ENCODE measurements at regions not wholly inside any gene's neighbourhood (a gene's known extent, or its start where the extent isn't known, plus 50 kb on each side); places are given as distances from the start of the nearest gene placed in this dataset.

- Mint-ChIP-seq H3K27ac (no peak overlapping the region), H3K27me3 (peaks cover 33% of the 10 kb centered on the region)
Observed at GRCh38 chr21:35678393-35678792, 381.9 kb downstream of the SETD4 start.

GRCh38 chr21:35677298-35677841 lies 383.0 kb downstream of the SETD4 start:
- Mint-ChIP-seq H3K9me3 (peaks cover 4% of the 10 kb centered on the region), H3K27me3 (peaks cover 25% of the 10 kb centered on the region), H3K4me3 (no peak overlapping the region), H3K27ac (no peak overlapping the region), H3K36me3 (no peaks in the 10 kb centered on the region), H3K4me1 (no peaks in the 10 kb centered on the region)
- ATAC-seq: no peak

More at GRCh38 chr21:35678393-35678792, 381.9 kb downstream of the SETD4 start:
- H3K36me3 Mint-ChIP-seq: no peaks in the 10 kb centered on the region
- H3K9me3 Mint-ChIP-seq: peaks cover 4% of the 10 kb centered on the region
- no peak for ATAC-seq
- H3K4me1 Mint-ChIP-seq: no peaks in the 10 kb centered on the region
- no peak overlapping the region for H3K4me3 Mint-ChIP-seq

GRCh38 chr21:35674895-35675470 lies 385.3 kb downstream of the SETD4 start:
- no peaks in the 10 kb centered on the region for H3K4me1 Mint-ChIP-seq
- peaks cover 10% of the 10 kb centered on the region for H3K27me3 Mint-ChIP-seq
- H3K36me3 Mint-ChIP-seq: no peaks in the 10 kb centered on the region
- peaks cover 4% of the 10 kb centered on the region for H3K9me3 Mint-ChIP-seq
- H3K4me3 Mint-ChIP-seq: no peak overlapping the region
- H3K27ac Mint-ChIP-seq: no peak overlapping the region
- no peak for ATAC-seq

GRCh38 chr21:35674091-35674671 lies 386.1 kb downstream of the SETD4 start:
- Mint-ChIP-seq H3K27ac (no peak overlapping the region), H3K4me1 (no peaks in the 10 kb centered on the region), H3K36me3 (no peaks in the 10 kb centered on the region), H3K4me3 (no peak overlapping the region), H3K9me3 (peaks cover 4% of the 10 kb centered on the region), H3K27me3 (peaks cover 8% of the 10 kb centered on the region)
- no peak for ATAC-seq

- Mint-ChIP-seq H3K36me3 (no peaks in the 10 kb centered on the region), H3K9me3 (no peaks in the 10 kb centered on the region)
Observed at GRCh38 chr21:35672313-35672712, 388.0 kb downstream of the SETD4 start.

GRCh38 chr21:35664683-35665082 lies 395.6 kb downstream of the SETD4 start:
- H3K36me3 Mint-ChIP-seq: no peaks in the 10 kb centered on the region
- no peak overlapping the region for H3K27ac Mint-ChIP-seq
- H3K27me3 Mint-ChIP-seq: no peaks in the 10 kb centered on the region
- H3K9me3 Mint-ChIP-seq: no peaks in the 10 kb centered on the region
- no peak overlapping the region for H3K4me3 Mint-ChIP-seq
- no peaks in the 10 kb centered on the region for H3K4me1 Mint-ChIP-seq
- ATAC-seq: no peak

More at GRCh38 chr21:35672313-35672712, 388.0 kb downstream of the SETD4 start:
- no peak overlapping the region for H3K27ac Mint-ChIP-seq
- ATAC-seq: no peak
- peaks cover 8% of the 10 kb centered on the region for H3K27me3 Mint-ChIP-seq
- H3K4me1 Mint-ChIP-seq: no peaks in the 10 kb centered on the region
- no peak overlapping the region for H3K4me3 Mint-ChIP-seq

DNA sequence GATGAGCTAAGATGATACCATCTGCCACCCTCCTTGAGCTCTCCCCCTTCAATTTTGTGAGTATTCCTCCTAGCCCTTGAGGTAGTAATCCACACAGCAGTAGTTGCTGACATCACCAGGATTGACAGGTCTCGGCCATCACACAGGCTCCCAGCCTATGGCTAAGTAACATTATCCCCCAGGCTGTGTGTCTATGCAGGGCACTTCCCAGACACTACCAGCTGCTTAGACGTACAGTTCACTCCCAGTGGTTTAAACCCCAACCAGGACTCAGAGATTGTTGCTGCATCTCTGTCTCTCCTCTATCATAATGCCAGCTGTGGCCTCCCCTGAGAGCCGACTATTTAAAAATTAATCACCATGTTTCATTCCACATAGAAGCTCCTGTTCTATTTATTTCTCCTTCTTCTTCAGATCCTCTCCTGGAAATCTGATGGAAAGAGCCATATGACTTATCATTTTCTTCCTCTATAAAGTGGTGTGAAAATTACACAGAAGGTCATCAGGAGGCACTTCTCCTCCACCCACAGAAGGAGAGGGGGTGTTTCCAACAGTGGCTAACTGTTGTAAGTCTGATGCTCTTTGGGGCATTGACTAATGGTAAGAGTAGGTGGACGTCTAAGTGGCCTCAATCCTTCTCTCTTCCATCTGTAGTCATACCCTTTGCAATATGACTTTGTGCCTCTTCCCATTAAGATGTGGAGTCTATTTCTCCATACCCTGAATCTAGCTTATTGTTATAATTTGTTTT lies 396.3 kb downstream of the SETD4 start:
- Mint-ChIP-seq H3K27me3 (no peaks in the 10 kb centered on the region), H3K4me3 (no peak overlapping the region), H3K36me3 (no peaks in the 10 kb centered on the region), H3K9me3 (no peaks in the 10 kb centered on the region), H3K4me1 (no peaks in the 10 kb centered on the region), H3K27ac (no peak overlapping the region)
- peak; percentile 11 for ATAC-seq

GRCh38 chr21:35658242-35658641 lies 402.1 kb downstream of the SETD4 start:
- H3K27ac Mint-ChIP-seq: no peak overlapping the region
- no peaks in the 10 kb centered on the region for H3K4me1 Mint-ChIP-seq
- peaks cover 9% of the 10 kb centered on the region for H3K27me3 Mint-ChIP-seq
- H3K36me3 Mint-ChIP-seq: no peaks in the 10 kb centered on the region
- ATAC-seq: peak; percentile 47
- H3K4me3 Mint-ChIP-seq: no peak overlapping the region
- H3K9me3 Mint-ChIP-seq: peaks cover 3% of the 10 kb centered on the region

DNA sequence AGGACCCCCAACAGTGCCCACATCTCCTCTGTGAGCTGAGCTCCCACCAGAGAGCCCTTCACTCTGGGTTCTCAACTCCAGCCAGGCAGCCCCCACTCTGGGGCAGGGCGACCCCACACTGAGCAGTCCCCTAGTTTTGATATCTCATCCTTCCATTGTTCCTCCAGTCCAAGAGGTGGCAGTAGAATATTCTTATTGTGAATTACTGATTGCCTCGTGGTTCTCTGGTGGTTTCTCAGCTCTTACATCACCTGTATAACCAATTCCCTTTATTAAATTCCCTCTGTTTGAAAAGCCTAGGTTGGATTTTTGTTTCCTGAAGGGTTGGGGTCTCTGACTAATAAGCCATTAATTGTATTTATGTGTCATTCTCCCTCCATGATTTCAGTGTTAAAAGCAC lies 407.5 kb downstream of the SETD4 start:
- Mint-ChIP-seq H3K4me3 (no peak overlapping the region), H3K4me1 (no peaks in the 10 kb centered on the region), H3K9me3 (peaks cover 3% of the 10 kb centered on the region), H3K27ac (no peak overlapping the region), H3K36me3 (no peaks in the 10 kb centered on the region), H3K27me3 (peaks cover 50% of the 10 kb centered on the region)
- ATAC-seq: no peak

- Mint-ChIP-seq H3K27ac (no peak overlapping the region), H3K27me3 (peaks cover 49% of the 10 kb centered on the region), H3K4me1 (no peaks in the 10 kb centered on the region), H3K4me3 (no peak overlapping the region), H3K9me3 (peaks cover 3% of the 10 kb centered on the region), H3K36me3 (no peaks in the 10 kb centered on the region)
- no peak for ATAC-seq
Observed at GRCh38 chr21:35652196-35652595, 408.1 kb downstream of the SETD4 start.

DNA sequence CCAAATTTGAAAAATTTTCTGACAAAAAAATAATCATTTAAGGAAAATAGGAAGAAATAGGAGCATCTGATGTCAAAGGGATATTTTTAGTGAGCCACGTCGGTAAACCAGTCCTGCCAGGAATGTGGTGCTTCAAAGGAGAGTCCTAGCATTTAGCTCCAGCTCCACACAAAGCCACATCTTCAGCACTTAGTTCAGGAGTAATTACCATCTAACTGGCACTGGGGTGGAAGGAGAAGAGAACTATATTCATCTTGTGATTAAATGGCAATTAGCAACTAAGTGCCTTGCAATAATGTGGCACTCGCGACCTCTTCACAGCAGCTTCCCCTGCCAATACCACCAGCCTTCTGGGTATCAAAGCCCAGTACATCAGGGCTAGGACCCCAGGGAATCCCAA lies 409.1 kb downstream of the SETD4 start:
- ATAC-seq: no peak
- Mint-ChIP-seq H3K4me1 (no peaks in the 10 kb centered on the region), H3K4me3 (no peak overlapping the region), H3K9me3 (no peaks in the 10 kb centered on the region), H3K27ac (no peak overlapping the region), H3K36me3 (no peaks in the 10 kb centered on the region), H3K27me3 (peaks cover 42% of the 10 kb centered on the region)

- H3K36me3 Mint-ChIP-seq: no peaks in the 10 kb centered on the region
- H3K27ac Mint-ChIP-seq: no peak overlapping the region
- peaks cover 42% of the 10 kb centered on the region for H3K27me3 Mint-ChIP-seq
- H3K4me1 Mint-ChIP-seq: no peaks in the 10 kb centered on the region
- ATAC-seq: no peak
- no peaks in the 10 kb centered on the region for H3K9me3 Mint-ChIP-seq
- H3K4me3 Mint-ChIP-seq: no peak overlapping the region
Observed at GRCh38 chr21:35649186-35649585, 411.1 kb downstream of the SETD4 start.

- peaks cover 48% of the 10 kb centered on the region for H3K27me3 Mint-ChIP-seq
- no peak overlapping the region for H3K27ac Mint-ChIP-seq
- no peaks in the 10 kb centered on the region for H3K9me3 Mint-ChIP-seq
- ATAC-seq: no peak
- no peaks in the 10 kb centered on the region for H3K4me1 Mint-ChIP-seq
- no peak overlapping the region for H3K4me3 Mint-ChIP-seq
- no peaks in the 10 kb centered on the region for H3K36me3 Mint-ChIP-seq
Observed at GRCh38 chr21:35648512-35648911, 411.8 kb downstream of the SETD4 start.

GRCh38 chr21:35646606-35647005 lies 413.7 kb downstream of the SETD4 start:
- no peak overlapping the region for H3K4me3 Mint-ChIP-seq
- no peak overlapping the region for H3K27ac Mint-ChIP-seq
- no peaks in the 10 kb centered on the region for H3K36me3 Mint-ChIP-seq
- H3K9me3 Mint-ChIP-seq: no peaks in the 10 kb centered on the region
- no peak for ATAC-seq
- H3K4me1 Mint-ChIP-seq: no peaks in the 10 kb centered on the region
- H3K27me3 Mint-ChIP-seq: peaks cover 55% of the 10 kb centered on the region

- no peaks in the 10 kb centered on the region for H3K4me1 Mint-ChIP-seq
- no peaks in the 10 kb centered on the region for H3K9me3 Mint-ChIP-seq
- H3K27ac Mint-ChIP-seq: no peak overlapping the region
- no peaks in the 10 kb centered on the region for H3K36me3 Mint-ChIP-seq
- H3K27me3 Mint-ChIP-seq: peaks cover 51% of the 10 kb centered on the region
- no peak for ATAC-seq
- H3K4me3 Mint-ChIP-seq: no peak overlapping the region
Observed at GRCh38 chr21:35645991-35646390, 414.3 kb downstream of the SETD4 start.

DNA sequence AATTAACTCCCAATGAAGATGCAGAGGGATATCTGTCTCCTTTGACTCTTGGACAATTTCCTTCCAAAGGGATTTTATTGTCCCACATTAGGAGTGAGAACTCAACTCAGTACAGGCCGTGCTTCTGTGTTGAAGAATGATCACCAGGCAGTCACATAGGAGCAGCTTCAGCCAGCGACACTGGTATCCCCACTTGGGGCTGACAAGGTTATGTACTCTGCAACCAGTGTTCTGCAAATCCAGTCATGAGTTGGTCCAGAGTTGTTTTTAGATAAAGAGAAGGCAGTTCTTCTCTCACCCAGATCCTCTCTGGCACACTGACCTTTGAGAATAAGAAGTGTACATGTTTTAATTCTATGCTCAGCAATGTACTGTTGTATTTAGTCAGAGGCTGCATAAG lies 415.8 kb downstream of the SETD4 start:
- Mint-ChIP-seq H3K36me3 (no peaks in the 10 kb centered on the region), H3K9me3 (no peaks in the 10 kb centered on the region), H3K4me1 (no peaks in the 10 kb centered on the region), H3K4me3 (no peak overlapping the region), H3K27ac (no peak overlapping the region), H3K27me3 (peaks cover 36% of the 10 kb centered on the region)
- ATAC-seq: no peak

Measured in stimulated activated memory B cell treated with anti-CD40 and anti-IgM and Interleukin-4, amounts not matched to agents 10 μg/mL and 1 μg/mL and 100 μg/mL, for 72 hours (primary cell).